GM12874 (cell line): ENCODE measurements at regions not wholly inside any gene's neighbourhood (a gene's known extent, or its start where the extent isn't known, plus 50 kb on each side); places are given as distances from the start of the nearest gene placed in this dataset.

Experiments used
- CTCF ChIP-seq: IDR thresholded peaks from 2 replicates; pipeline ENCODE4 v1.5.1; 2011; ENCODE audit warnings: low read depth, mild to moderate bottlenecking, control low read depth, low read length, moderate library complexity; ENCODE audit not compliant: insufficient read depth

- TF ChIP-seq CTCF: no peak
These were observed 244.3 kb downstream of the CCER1 start for GRCh38 chr12:90710711-90711110.

DNA sequence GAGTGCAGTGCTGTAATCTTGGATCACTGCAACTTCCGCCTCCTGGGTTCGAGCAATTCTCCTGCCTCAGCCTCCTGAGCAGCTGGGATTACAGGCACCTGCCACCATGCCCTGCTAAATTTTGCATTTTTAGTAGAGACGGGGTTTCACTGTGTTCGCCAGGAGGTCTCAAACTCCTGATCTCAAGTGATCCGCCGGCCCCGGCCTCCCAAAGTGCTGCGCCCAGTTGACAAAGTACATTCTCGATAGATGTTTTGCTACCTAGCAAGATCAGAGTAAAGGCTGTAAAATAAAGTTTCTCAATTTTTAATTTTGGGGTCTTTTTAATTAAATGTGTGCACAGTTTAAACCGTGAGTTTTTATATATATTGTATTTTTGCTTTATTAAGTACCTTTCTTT lies 248.9 kb downstream of the CCER1 start:
- TF ChIP-seq CTCF: no peak

GRCh38 chr12:90695415-90695814 lies 259.6 kb downstream of the CCER1 start:
- TF ChIP-seq CTCF: no peak

GRCh38 chr12:90690120-90690519 lies 264.9 kb downstream of the CCER1 start:
- TF ChIP-seq CTCF: no peak

GRCh38 chr12:90683871-90684270 lies 271.1 kb downstream of the CCER1 start:
- TF ChIP-seq CTCF: no peak

DNA sequence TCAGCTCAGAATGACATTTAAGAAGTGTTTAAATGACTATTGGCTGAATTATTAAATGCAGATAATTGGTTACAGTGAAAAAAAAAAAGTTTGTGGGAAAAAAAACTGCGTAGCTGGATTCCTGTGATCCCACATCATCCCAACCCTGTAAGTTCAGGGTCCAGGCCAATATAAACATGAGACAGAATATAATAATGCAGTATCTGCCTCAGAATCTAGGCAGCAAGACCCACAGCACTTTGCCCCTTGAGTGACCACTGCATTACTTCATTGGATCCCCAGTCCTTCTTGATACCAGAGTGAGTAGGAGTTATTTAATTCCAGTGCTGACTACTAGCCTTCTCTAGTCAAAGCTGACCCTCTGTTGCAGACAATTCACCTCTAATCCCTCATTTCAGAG lies 272.6 kb downstream of the CCER1 start:
- no peak for TF ChIP-seq CTCF

DNA sequence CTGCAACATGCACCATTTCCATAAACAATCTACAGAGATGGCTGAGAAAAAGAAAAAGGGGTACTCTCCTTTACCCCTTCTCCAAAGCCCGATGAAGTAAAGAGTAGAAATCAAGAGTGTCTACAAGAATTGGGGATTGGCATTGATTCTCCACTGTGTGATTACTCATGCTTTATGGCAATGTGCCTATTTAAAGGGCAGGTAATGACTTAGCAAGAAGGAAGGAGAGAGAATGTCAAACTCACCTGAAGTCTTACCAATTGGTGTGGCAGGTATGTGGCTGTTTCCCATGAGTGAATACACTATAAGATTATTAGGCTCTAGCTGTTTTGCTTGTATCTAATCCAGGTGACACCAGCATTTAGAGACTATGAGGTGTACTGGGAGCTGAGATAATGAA lies 275.3 kb downstream of the CCER1 start:
- no peak for TF ChIP-seq CTCF

DNA sequence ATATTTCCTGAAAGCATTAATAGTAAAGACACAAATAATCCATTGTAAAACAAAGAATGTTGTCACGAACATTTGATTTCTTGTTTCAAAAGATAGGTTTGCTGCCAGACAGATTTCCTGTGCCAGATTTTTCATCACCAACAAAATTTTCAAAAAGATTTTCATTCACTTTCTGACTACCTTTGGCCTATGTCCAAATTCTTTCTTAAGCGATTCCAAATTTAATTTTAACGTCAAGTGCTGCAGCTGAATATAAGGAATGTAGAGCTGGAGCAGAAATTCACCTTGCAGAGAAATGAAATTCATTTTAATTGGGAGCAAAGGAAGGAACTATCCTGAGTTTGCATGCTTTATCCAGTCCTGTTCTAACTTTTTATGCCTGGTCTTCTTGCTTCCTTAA lies 277.4 kb downstream of the CCER1 start:
- no peak for TF ChIP-seq CTCF
